K562 (cell line): ENCODE measurements at regions not wholly inside any gene's neighbourhood (a gene's known extent, or its start where the extent isn't known, plus 50 kb on each side); places are given as distances from the start of the nearest gene placed in this dataset.

Source experiments
- ATAC-seq: fragments of 200-7000 bp; cut with Tn5 transposase; 3 replicates; pipeline ENCODE4 v1.9.1; 2020; ENCODE audit warnings: moderate library complexity
- BruUV-seq: library from RNA; stranded (reverse); fragments of 400-500 nt; replicated peaks from 2 replicates; lab custom pipeline; 2021; lab: Mats Ljungman, UMichigan
- CTCF ChIA-PET: fragments of 300-600 bp; formaldehyde crosslinking; extraction: SDS; loops from one replicate; lab custom pipeline; 2021; ENCODE audit warnings: low intra/inter-chr PET ratio; lab: Yijun Ruan, JAX
- POLR2A ChIA-PET: fragments of 300-600, 350-650 bp; sonication (Branson Sonifier 250); formaldehyde crosslinking; extraction: SDS; loops from one replicate; lab custom pipeline; 2021; ENCODE audit warnings: antibody characterized with exemption, inconsistent platforms; lab: Yijun Ruan, JAX
- DNase-seq, 4 experiments: peaks; one replicate each; pipeline versions ENCODE4 v3.0.0 to v3.0.0-alpha.2; 2011 to 2018; ENCODE audit warnings: low spot score in 3 of 4, mixed read lengths in 3 of 4; ENCODE audit errors: extremely low read depth in 1 of 4
- FAIRE-seq: peaks from 2 replicates; lab custom pipeline; 2011; peaks lifted over from hg19 to GRCh38; lab: Jason Lieb, UNC
- H2AFZ ChIP-seq: 2 replicates; pipeline ENCODE4 v1.6.0; 2011; ENCODE audit warnings: low read depth, low read length, control low read depth, inconsistent platforms
- H3K27ac ChIP-seq: fragments of 200-600 bp; 3 replicates; pipeline ENCODE4 v1.8.0; 2011; ENCODE audit warnings: low read depth, mild to moderate bottlenecking, control low read depth, inconsistent platforms, low read length, moderate library complexity, mixed read lengths; ENCODE audit errors: extremely low read depth
- H3K27me3 ChIP-seq, 2 experiments: fragments of 300-600 bp in 1 of 2; 2 replicates in 1 of 2; 3 replicates in 1 of 2; pipeline versions ENCODE4 v1.6.0 to v1.8.0; 2011; ENCODE audit warnings: inconsistent platforms in 2 of 2, low read length in 2 of 2, mild to moderate bottlenecking in 1 of 2, mixed read lengths in 1 of 2, moderate library complexity in 1 of 2; ENCODE audit not compliant: control insufficient read depth in 2 of 2, insufficient read depth in 2 of 2
- H3K36me3 ChIP-seq: fragments of 300-600 bp; 3 replicates; pipeline ENCODE4 v1.8.0; 2011; ENCODE audit warnings: mild to moderate bottlenecking, low read length, inconsistent platforms; ENCODE audit not compliant: control insufficient read depth, insufficient read depth
- H3K4me1 ChIP-seq, 2 experiments: fragments of 200-600 bp in 1 of 2; replicated peaks in 1 of 2; 2 replicates in 1 of 2; 3 replicates in 1 of 2; pipeline versions ENCODE4 v1.5.1 to v1.8.0; 2011; ENCODE audit warnings: inconsistent platforms in 2 of 2, low read length in 2 of 2, mild to moderate bottlenecking in 1 of 2, mixed read lengths in 1 of 2, moderate library complexity in 1 of 2; ENCODE audit not compliant: control insufficient read depth in 2 of 2, insufficient read depth in 2 of 2
- H3K4me2 ChIP-seq: 2 replicates; pipeline ENCODE4 v1.6.1; 2011; ENCODE audit warnings: low read length, control low read depth, inconsistent platforms, mixed read lengths; ENCODE audit not compliant: insufficient read depth
- H3K4me3 ChIP-seq: fragments of 200-600 bp; sonication (generic), shearing (Covaris generic); 2 replicates; pipeline ENCODE4 v1.5.1; 2016; ENCODE audit warnings: control low read depth, inconsistent platforms
- H3K79me2 ChIP-seq: fragments of 200-600 bp; 3 replicates; pipeline ENCODE4 v1.8.0; 2011; ENCODE audit warnings: low read length, inconsistent platforms; ENCODE audit not compliant: control insufficient read depth, insufficient read depth
- H3K9ac ChIP-seq, 2 experiments: 2 replicates each; pipeline versions ENCODE4 v1.6.0 to v1.6.1; 2011; ENCODE audit warnings: low read depth in 2 of 2, low read length in 2 of 2, control low read depth in 1 of 2, inconsistent platforms in 1 of 2, mild to moderate bottlenecking in 1 of 2, mixed read lengths in 1 of 2; ENCODE audit not compliant: insufficient read depth in 1 of 2
- H3K9me1 ChIP-seq: one replicate; pipeline ENCODE4 v1.6.0; 2011; ENCODE audit warnings: inconsistent platforms, mild to moderate bottlenecking, low read length, moderate library complexity; ENCODE audit not compliant: control insufficient read depth, insufficient read depth
- H3K9me3 ChIP-seq: replicated peaks from 2 replicates; pipeline ENCODE4 v1.5.1; 2011; ENCODE audit warnings: low read depth, low read length, inconsistent platforms; ENCODE audit not compliant: control insufficient read depth, insufficient read depth
- H4K20me1 ChIP-seq: replicated peaks from 2 replicates; pipeline ENCODE4 v1.6.1; 2011; ENCODE audit warnings: low read length, inconsistent platforms, mixed read lengths; ENCODE audit not compliant: control insufficient read depth, insufficient read depth
- BRD4 ChIP-seq: fragments of 200-600 bp; sonication (generic); IDR thresholded peaks from 2 replicates; pipeline ENCODE4 v1.6.1; 2017; ENCODE audit warnings: inconsistent platforms
- HEY1 ChIP-seq: fragments of 250-450 bp; sonication (Bioruptor Pico); IDR thresholded peaks from 2 replicates; pipeline ENCODE4 v1.5.0; 2020; ENCODE audit warnings: mild to moderate bottlenecking, moderate library complexity, borderline replicate concordance
- HNRNPUL1 ChIP-seq: fragments of 200-400 bp; formaldehyde crosslinking; IDR thresholded peaks from 2 replicates; pipeline ENCODE4 v1.6.1; 2017; ENCODE audit warnings: low read length
- JUNB ChIP-seq: fragments of 450-650 bp; formaldehyde crosslinking; conservative IDR thresholded peaks from 2 replicates; pipeline ENCODE4 v1.4.0; 2020; ENCODE audit warnings: mild to moderate bottlenecking
- MCM7 ChIP-seq, 2 experiments: fragments of 450-650 bp; IDR thresholded peaks; 2 replicates each; pipeline ENCODE4 v1.6.1; 2016 to 2018
- NEUROD1 ChIP-seq: fragments of 150-350 bp; IDR thresholded peaks from 2 replicates; pipeline ENCODE4 v1.6.1; 2014; ENCODE audit warnings: borderline replicate concordance, low read length, low read depth; ENCODE audit not compliant: partially characterized antibody
- NFIX ChIP-seq: fragments of 250-450 bp; sonication (Bioruptor Pico); IDR thresholded peaks from 2 replicates; pipeline ENCODE4 v1.4.0; 2020; ENCODE audit warnings: low read depth, mild to moderate bottlenecking, moderate library complexity
- POLR3G ChIP-seq: IDR thresholded peaks from 2 replicates; pipeline ENCODE4 v1.6.1; 2011; ENCODE audit not compliant: insufficient read length, insufficient replicate concordance; ENCODE audit errors: extremely low read depth
- PRMT5 ChIP-seq: sonication (generic); formaldehyde crosslinking; IDR thresholded peaks from 2 replicates; pipeline ENCODE4 v1.5.0; 2020; ENCODE audit warnings: missing genetic modification reagents
- PYGO2 ChIP-seq: fragments of 450-650 bp; IDR thresholded peaks from 2 replicates; pipeline ENCODE4 v1.6.1; 2016; ENCODE audit warnings: mild to moderate bottlenecking, missing genetic modification characterization, moderate library complexity, missing compliant biosample characterization
- SPI1 ChIP-seq: IDR thresholded peaks from 2 replicates; pipeline ENCODE4 v1.6.1; 2011; ENCODE audit warnings: low read depth, low read length, control low read depth, borderline replicate concordance
- SRSF9 ChIP-seq: fragments of 200-400 bp; formaldehyde crosslinking; IDR thresholded peaks from 2 replicates; pipeline ENCODE4 v1.6.1; 2017; ENCODE audit warnings: low read depth, low read length, borderline replicate concordance
- TBP ChIP-seq: optimal IDR thresholded peaks from 2 replicates; pipeline ENCODE3; 2011; ENCODE audit warnings: low read depth, low read length, improper control_type of control experiment
- TFAP4 ChIP-seq: sonication (generic); formaldehyde crosslinking; IDR thresholded peaks from 2 replicates; pipeline ENCODE4 v1.8.0; 2022; ENCODE audit warnings: missing genetic modification reagents, mild to moderate bottlenecking, moderate library complexity, borderline replicate concordance
- ZNF347 ChIP-seq: fragments of 450-650 bp; formaldehyde crosslinking; IDR thresholded peaks from 2 replicates; pipeline ENCODE4 v1.4.0; 2020; ENCODE audit warnings: low read depth, mild to moderate bottlenecking, moderate library complexity
- ZNF584 ChIP-seq: fragments of 200-800 bp; sonication (Bioruptor generic); IDR thresholded peaks from 2 replicates; pipeline ENCODE4 v1.6.1; 2016; ENCODE audit warnings: low read depth, mild to moderate bottlenecking, missing genetic modification characterization, missing compliant biosample characterization
- ZNF766 ChIP-seq: fragments of 200-800 bp; sonication (Bioruptor generic); conservative IDR thresholded peaks from 2 replicates; pipeline ENCODE4 v1.6.1; 2016; ENCODE audit warnings: missing genetic modification characterization, missing compliant biosample characterization
- WGBS: fragments of 100-300 bp; shearing (Covaris generic); methylation state at CpG from one replicate; pipeline ENCODE4 v1.1.6; 2016; ENCODE audit warnings: low coverage, mixed read lengths; ENCODE audit not compliant: insufficient coverage; ENCODE audit errors: missing lambda C conversion rate; 5-methylcytosine and 5-hydroxymethylcytosine counted together
- in situ Hi-C: fragments of 300-500 bp; cut with MboI; formaldehyde crosslinking; loops from 4 replicates; pipeline ENCODE4 v1.15.0; 2018; ENCODE audit warnings: inconsistent platforms, mixed read lengths
- intact Hi-C: fragments of 100-400 bp; cut with micrococcal nuclease; formaldehyde crosslinking; loops from 2 replicates; pipeline ENCODE4 v1.14.2; 2022

GRCh38 chr2:175403599-175404221, 222.2 kb upstream of the ATP5MC3 start:
- FAIRE-seq: no peak

More at GRCh38 chr2:175403599-175404221, 222.2 kb upstream of the ATP5MC3 start:
- intact Hi-C loops (no loop called here), in situ Hi-C loops (no loop called here)
- no peaks in the 10 kb centered on the region; a peak in 1 of 5 replicates for H3K27me3 ChIP-seq
- H3K4me3 ChIP-seq: no peak overlapping the region
- no peaks in the 10 kb centered on the region for H3K9me1 ChIP-seq
- no peak overlapping the region for H3K27ac ChIP-seq
- ATAC-seq: no peak
- H3K79me2 ChIP-seq: no peaks in the 10 kb centered on the region
- H3K9ac ChIP-seq: no peak overlapping the region
- no peaks in the 10 kb centered on the region for H3K36me3 ChIP-seq
- no peak overlapping the region for H2AFZ ChIP-seq
- BruUV-seq: no TSS peak
- no peaks in the 10 kb centered on the region for H3K9me3 ChIP-seq
- ChIA-PET POLR2A (interaction anchor here (0.7 to 1.1 kb wide), 2 partner anchors 31 to 369 kb away, joined by 3 read pairs; no protein-coding TSS in a partner anchor), CTCF (no interaction called here)
- WGBS: 0% methylated on average over 1 of the region's 1 CpG
- DNase-seq: no peak
- no peaks in the 10 kb centered on the region for H3K4me1 ChIP-seq
- TF ChIP-seq BRD4 (no peak), NEUROD1 (no peak), ZNF347 (CRISPR knock-in tag) (no peak), POLR3G (no peak), NFIX (no peak), SRSF9 (no peak), ZNF766 (CRISPR knock-in tag) (no peak), TFAP4 (no peak), TBP (no peak), MCM7 (IDR thresholded peaks at IDR 0.05) (no peak), JUNB (CRISPR knock-in tag) (no peak), HEY1 (no peak), PRMT5 (no peak), ZNF584 (CRISPR knock-in tag) (no peak), HNRNPUL1 (no peak), SPI1 (no peak), PYGO2 (tag) (no peak)
- no peak overlapping the region for H3K4me2 ChIP-seq
- no peaks in the 10 kb centered on the region for H4K20me1 ChIP-seq
